ENCODE measurements at regions not wholly inside any gene's neighbourhood (a gene's known extent, or its start where the extent isn't known, plus 50 kb on each side); places are given as distances from the start of the nearest gene placed in this dataset.

DNA sequence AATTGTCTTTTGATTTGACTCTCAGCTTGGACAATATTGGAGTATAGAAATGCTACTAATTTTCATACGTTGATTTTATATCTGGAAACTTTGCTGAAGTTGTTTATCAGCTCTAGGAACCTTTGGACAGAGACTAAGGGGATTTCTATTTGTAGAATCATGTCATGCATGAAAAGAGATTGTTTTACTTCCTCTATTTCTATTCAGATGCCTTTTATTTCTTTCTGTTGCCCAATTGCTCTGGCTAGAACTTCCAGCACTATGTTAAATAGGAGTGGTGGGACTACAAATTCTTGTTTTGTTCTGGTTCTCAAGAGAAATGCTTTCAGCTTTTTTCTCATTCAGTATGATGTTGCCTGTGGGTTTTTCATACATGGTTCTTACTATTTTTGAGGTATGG is 112.8 kb upstream of the CDH12 start:
- no peaks in the 10 kb centered on the region for H4K20me1 ChIP-seq (ENCODE audit: insufficient read depth)
- TF ChIP-seq, protein P1, sequence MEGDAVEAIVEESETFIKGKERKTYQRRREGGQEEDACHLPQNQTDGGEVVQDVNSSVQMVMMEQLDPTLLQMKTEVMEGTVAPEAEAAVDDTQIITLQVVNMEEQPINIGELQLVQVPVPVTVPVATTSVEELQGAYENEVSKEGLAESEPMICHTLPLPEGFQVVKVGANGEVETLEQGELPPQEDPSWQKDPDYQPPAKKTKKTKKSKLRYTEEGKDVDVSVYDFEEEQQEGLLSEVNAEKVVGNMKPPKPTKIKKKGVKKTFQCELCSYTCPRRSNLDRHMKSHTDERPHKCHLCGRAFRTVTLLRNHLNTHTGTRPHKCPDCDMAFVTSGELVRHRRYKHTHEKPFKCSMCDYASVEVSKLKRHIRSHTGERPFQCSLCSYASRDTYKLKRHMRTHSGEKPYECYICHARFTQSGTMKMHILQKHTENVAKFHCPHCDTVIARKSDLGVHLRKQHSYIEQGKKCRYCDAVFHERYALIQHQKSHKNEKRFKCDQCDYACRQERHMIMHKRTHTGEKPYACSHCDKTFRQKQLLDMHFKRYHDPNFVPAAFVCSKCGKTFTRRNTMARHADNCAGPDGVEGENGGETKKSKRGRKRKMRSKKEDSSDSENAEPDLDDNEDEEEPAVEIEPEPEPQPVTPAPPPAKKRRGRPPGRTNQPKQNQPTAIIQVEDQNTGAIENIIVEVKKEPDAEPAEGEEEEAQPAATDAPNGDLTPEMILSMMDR (conservative IDR thresholded peaks at IDR 0.05) = no peak
- TF ChIP-seq EZH2 (IDR thresholded peaks at IDR 0.05; ENCODE audit: low read depth) = no peak
- H3K27me3 ChIP-seq (ENCODE audit: insufficient read depth, low read depth) = no peaks in the 10 kb centered on the region
- no peaks in the 10 kb centered on the region for H3K79me2 ChIP-seq (ENCODE audit: low read depth)
- no peaks in the 10 kb centered on the region for H3K9me2 ChIP-seq (ENCODE audit: insufficient read depth)
- POLR2A ChIA-PET (ENCODE audit: unreplicated experiment) = no interaction called here
- no peak overlapping the region for H3K4me2 ChIP-seq
- H3K4me3 ChIP-seq = no peak overlapping the region
- no peaks in the 10 kb centered on the region for H3K9me3 ChIP-seq (ENCODE audit: insufficient read depth, low read depth)
- CTCF ChIA-PET = no interaction called here
- BruUV-seq (replicated peaks) = no TSS peak
- intact Hi-C loops (cut with micrococcal nuclease; ENCODE audit: unreplicated experiment) = no loop called here
- H3K4me1 ChIP-seq (replicated peaks; ENCODE audit: insufficient read depth) = no peaks in the 10 kb centered on the region
- H3F3A ChIP-seq (ENCODE audit: insufficient read depth, low read depth) = no peaks in the 10 kb centered on the region
- DNase-seq = no peak
- no peak overlapping the region for H3K27ac ChIP-seq
- H3K36me3 ChIP-seq (ENCODE audit: low read depth) = no peaks in the 10 kb centered on the region
- H2AFZ ChIP-seq = no peak overlapping the region

DNA sequence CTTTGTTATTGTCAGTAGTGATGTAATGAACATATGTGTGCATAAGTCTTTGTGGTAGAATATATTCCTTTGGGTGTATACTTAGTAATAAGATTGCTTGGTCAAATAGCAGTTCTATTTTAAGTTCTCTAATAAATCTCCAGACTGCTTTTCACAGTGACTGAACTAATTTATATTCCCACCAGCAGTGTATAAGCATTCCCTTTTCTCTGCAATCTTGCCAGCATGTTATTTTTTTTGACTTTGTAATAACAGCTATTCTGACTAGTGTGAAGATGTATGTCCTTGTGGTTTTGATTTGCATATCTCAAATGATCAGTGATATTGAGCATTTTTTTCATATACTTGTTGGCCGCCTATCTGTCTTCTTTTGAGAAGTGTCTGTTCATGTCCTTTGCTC is 111.5 kb upstream of the CDH12 start:
- Histone ChIP-seq H3K9me2 (ENCODE audit: insufficient read depth) (no peaks in the 10 kb centered on the region), H3K79me2 (ENCODE audit: low read depth) (no peaks in the 10 kb centered on the region), H4K20me1 (ENCODE audit: insufficient read depth) (no peaks in the 10 kb centered on the region), H3K4me2 (no peak overlapping the region), H3K27me3 (ENCODE audit: insufficient read depth, low read depth) (no peaks in the 10 kb centered on the region), H2AFZ (no peak overlapping the region), H3K9me3 (ENCODE audit: insufficient read depth, low read depth) (no peaks in the 10 kb centered on the region), H3K4me3 (no peak overlapping the region), H3K27ac (no peak overlapping the region), H3K4me1 (replicated peaks; ENCODE audit: insufficient read depth) (no peaks in the 10 kb centered on the region), H3K36me3 (ENCODE audit: low read depth) (no peaks in the 10 kb centered on the region), H3F3A (ENCODE audit: insufficient read depth, low read depth) (no peaks in the 10 kb centered on the region)
- intact Hi-C loops (cut with micrococcal nuclease; ENCODE audit: unreplicated experiment) = no loop called here
- ChIA-PET POLR2A (ENCODE audit: unreplicated experiment) (interaction anchor here (0.7 kb wide), 1 partner anchor 1149 kb away, joined by 3 read pairs; no protein-coding TSS in a partner anchor), CTCF (no interaction called here)
- DNase-seq = no peak
- TF ChIP-seq, protein P1 (conservative IDR thresholded peaks at IDR 0.05) = no peak
- TF ChIP-seq EZH2 (IDR thresholded peaks at IDR 0.05; ENCODE audit: low read depth) = no peak
- BruUV-seq (replicated peaks) = no TSS peak

DNA sequence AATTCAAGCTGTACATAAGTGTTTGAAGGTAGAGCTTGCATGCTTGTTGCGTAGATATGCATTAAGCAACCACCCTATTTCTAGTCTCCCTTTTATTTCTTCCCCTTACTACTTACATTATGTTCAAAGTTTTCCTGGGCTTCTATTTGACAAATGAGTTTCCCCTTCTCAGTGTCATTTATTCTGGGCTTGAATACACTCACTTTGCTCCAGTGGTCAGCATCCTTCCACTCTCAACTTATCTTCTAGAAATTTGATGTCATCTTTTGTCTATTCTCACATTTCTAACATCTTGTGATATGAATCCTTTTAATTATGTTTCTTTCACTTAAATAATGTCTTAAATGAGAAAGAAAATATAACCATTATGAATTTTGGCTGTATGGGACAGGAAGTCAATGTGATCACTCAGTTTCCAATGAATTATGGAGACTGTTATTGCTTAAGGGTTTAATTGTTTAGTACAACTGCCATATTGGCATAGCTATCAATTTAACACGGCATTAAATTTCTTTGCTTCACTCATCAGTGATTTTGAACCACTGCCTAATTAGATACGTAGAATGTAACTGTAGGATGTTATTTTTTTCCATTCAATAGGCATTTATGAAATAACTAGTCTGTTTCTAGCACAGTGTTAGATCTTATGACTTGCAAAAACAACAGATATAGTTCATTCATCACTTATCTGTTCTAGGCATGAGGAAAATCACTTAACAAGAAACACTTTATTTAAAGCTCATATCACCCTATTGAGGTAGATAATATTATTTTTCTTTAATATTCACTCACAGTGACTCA is 105.5 kb upstream of the CDH12 start:
- BruUV-seq (replicated peaks) = no TSS peak
- H3K27me3 ChIP-seq (ENCODE audit: insufficient read depth, low read depth) = no peaks in the 10 kb centered on the region
- POLR2A ChIA-PET (ENCODE audit: unreplicated experiment) = no interaction called here

More for the DNA sequence above, 105.5 kb upstream of the CDH12 start:
- Histone ChIP-seq H3K27ac (no peak overlapping the region), H3K9me3 (ENCODE audit: insufficient read depth, low read depth) (no peaks in the 10 kb centered on the region), H3K4me3 (no peak overlapping the region), H4K20me1 (ENCODE audit: insufficient read depth) (no peaks in the 10 kb centered on the region), H3K9me2 (ENCODE audit: insufficient read depth) (no peaks in the 10 kb centered on the region), H3K4me2 (no peak overlapping the region), H2AFZ (no peak overlapping the region), H3F3A (ENCODE audit: insufficient read depth, low read depth) (no peaks in the 10 kb centered on the region), H3K4me1 (replicated peaks; ENCODE audit: insufficient read depth) (no peaks in the 10 kb centered on the region), H3K79me2 (ENCODE audit: low read depth) (no peaks in the 10 kb centered on the region), H3K36me3 (ENCODE audit: low read depth) (no peaks in the 10 kb centered on the region)
- CTCF ChIA-PET = no interaction called here
- intact Hi-C loops (cut with micrococcal nuclease; ENCODE audit: unreplicated experiment) = no loop called here
- no peak for TF ChIP-seq EZH2 (IDR thresholded peaks at IDR 0.05; ENCODE audit: low read depth)
- TF ChIP-seq, protein P1 (conservative IDR thresholded peaks at IDR 0.05) = no peak
- no peak for DNase-seq

All from PC-9 (cell line).